HepG2 (cell line): ENCODE measurements at regions not wholly inside any gene's neighbourhood (a gene's known extent, or its start where the extent isn't known, plus 50 kb on each side); places are given as distances from the start of the nearest gene placed in this dataset.

ENCODE experiments used
- ATAC-seq: fragments of 200-7000 bp; cut with Tn5 transposase; 3 replicates; pipeline ENCODE4 v1.9.1; 2020; ENCODE audit warnings: mild to moderate bottlenecking, moderate library complexity
- BruUV-seq: library from RNA; stranded (reverse); fragments of 400-500 nt; replicated peaks from 2 replicates; lab custom pipeline; 2021; lab: Mats Ljungman, UMichigan
- CTCF ChIA-PET: fragments of 300-600 bp; formaldehyde crosslinking; extraction: SDS; loops from one replicate; lab custom pipeline; 2021; ENCODE audit warnings: low total read pairs, inconsistent platforms, low intra/inter-chr PET ratio; lab: Yijun Ruan, JAX
- POLR2A ChIA-PET: fragments of 350-600 bp; sonication (Branson Sonifier 250); formaldehyde crosslinking; loops from one replicate; lab custom pipeline; 2020; ENCODE audit warnings: antibody characterized with exemption, inconsistent platforms; lab: Yijun Ruan, JAX
- DNase-seq: peaks from one replicate; pipeline ENCODE4 v3.0.0-alpha.2; 2015; ENCODE audit warnings: low spot score
- FAIRE-seq: peaks from 3 replicates; lab custom pipeline; 2011; peaks lifted over from hg19 to GRCh38; lab: Jason Lieb, UNC
- H2AFZ ChIP-seq: one replicate; pipeline ENCODE4 v1.6.1; 2011; ENCODE audit warnings: low read length, inconsistent platforms
- H3K27ac ChIP-seq: fragments of 300-600 bp; 3 replicates; pipeline ENCODE4 v1.8.0; 2011; ENCODE audit warnings: mixed run types, mild to moderate bottlenecking, mixed read lengths, low read length, inconsistent platforms; ENCODE audit not compliant: insufficient read depth; ENCODE audit errors: extremely low read length
- H3K27me3 ChIP-seq, 2 experiments: fragments of 200-600 bp in 1 of 2; 2 replicates in 1 of 2; 3 replicates in 1 of 2; pipeline versions ENCODE4 v1.6.0 to v1.8.0; 2011; ENCODE audit warnings: low read length in 2 of 2, mild to moderate bottlenecking in 2 of 2, moderate library complexity in 2 of 2, inconsistent platforms in 1 of 2; ENCODE audit not compliant: insufficient read depth in 2 of 2, control insufficient read depth in 1 of 2
- H3K36me3 ChIP-seq, 2 experiments: fragments of 200-600 bp in 1 of 2; replicated peaks in 1 of 2; 2 replicates in 1 of 2; 3 replicates in 1 of 2; pipeline versions ENCODE4 v1.5.1 to v1.8.0; 2011; ENCODE audit warnings: low read length in 2 of 2, inconsistent platforms in 1 of 2; ENCODE audit not compliant: insufficient read depth in 2 of 2, control insufficient read depth in 1 of 2
- H3K4me1 ChIP-seq: 2 replicates; pipeline ENCODE4 v1.5.1; 2012; ENCODE audit warnings: low read length, inconsistent platforms; ENCODE audit not compliant: insufficient read depth
- H3K4me2 ChIP-seq: 2 replicates; pipeline ENCODE4 v1.6.0; 2011; ENCODE audit warnings: low read depth, low read length, inconsistent platforms
- H3K4me3 ChIP-seq, 3 experiments: fragments of 200-600 bp in 1 of 3; sonication (generic), shearing (Covaris generic) in 1 of 3; replicated peaks in 1 of 3; 2 replicates each; pipeline ENCODE4 v1.5.1; 2011 to 2016; ENCODE audit warnings: low read length in 3 of 3, inconsistent platforms in 2 of 3, low read depth in 2 of 3, mild to moderate bottlenecking in 2 of 3, control low read depth in 1 of 3, mixed read lengths in 1 of 3; ENCODE audit not compliant: insufficient read depth in 1 of 3
- H3K79me2 ChIP-seq: one replicate; pipeline ENCODE4 v1.6.1; 2011; ENCODE audit warnings: low read length, inconsistent platforms; ENCODE audit not compliant: insufficient read depth
- H3K9ac ChIP-seq: 2 replicates; pipeline ENCODE4 v1.6.0; 2011; ENCODE audit warnings: mild to moderate bottlenecking, low read depth, low read length, inconsistent platforms; ENCODE audit not compliant: insufficient read depth
- H3K9me3 ChIP-seq: 2 replicates; pipeline ENCODE4 v1.5.1; 2012; ENCODE audit warnings: mild to moderate bottlenecking, low read length
- H4K20me1 ChIP-seq: 2 replicates; pipeline ENCODE4 v1.6.0; 2011; ENCODE audit warnings: inconsistent platforms, mild to moderate bottlenecking, low read length, moderate library complexity; ENCODE audit not compliant: insufficient read depth
- BCL6 ChIP-seq: IDR thresholded peaks from 2 replicates; pipeline ENCODE4 v1.6.1; 2016; ENCODE audit warnings: missing genetic modification reagents, missing compliant biosample characterization
- CAMTA2 ChIP-seq: sonication (generic); formaldehyde crosslinking; IDR thresholded peaks from 2 replicates; pipeline ENCODE4 v1.4.0; 2020; ENCODE audit warnings: mild to moderate bottlenecking, missing genetic modification reagents, borderline replicate concordance
- CHCHD3 ChIP-seq: sonication (generic); formaldehyde crosslinking; IDR thresholded peaks from 2 replicates; pipeline ENCODE4 v1.8.0; 2022; ENCODE audit warnings: mild to moderate bottlenecking, missing genetic modification reagents, moderate library complexity
- ERF ChIP-seq: IDR thresholded peaks from 2 replicates; pipeline ENCODE4 v1.6.1; 2018; ENCODE audit warnings: missing biosample characterization, missing genetic modification reagents
- FLYWCH1 ChIP-seq: sonication (generic); formaldehyde crosslinking; IDR thresholded peaks from 2 replicates; pipeline ENCODE4 v1.8.1; 2023; ENCODE audit warnings: mild to moderate bottlenecking, missing genetic modification reagents
- KLF11 ChIP-seq: IDR thresholded peaks from 2 replicates; pipeline ENCODE4 v1.6.1; 2016; ENCODE audit warnings: missing compliant biosample characterization
- RXRB ChIP-seq: IDR thresholded peaks from 2 replicates; pipeline ENCODE4 v1.6.1; 2016; ENCODE audit warnings: borderline replicate concordance, missing genetic modification reagents, missing compliant biosample characterization
- SATB2 ChIP-seq: sonication (generic); formaldehyde crosslinking; IDR thresholded peaks from 2 replicates; pipeline ENCODE4 v1.5.0; 2020; ENCODE audit warnings: missing genetic modification reagents
- SMAD9 ChIP-seq: sonication (generic); formaldehyde crosslinking; IDR thresholded peaks from 2 replicates; pipeline ENCODE4 v1.5.1; 2020; ENCODE audit warnings: mild to moderate bottlenecking, missing genetic modification reagents
- SNRNP70 ChIP-seq: fragments of 200-400 bp; formaldehyde crosslinking; IDR thresholded peaks from 2 replicates; pipeline ENCODE4 v1.6.1; 2017; ENCODE audit warnings: mild to moderate bottlenecking, low read depth, low read length, moderate library complexity
- SRSF1 ChIP-seq: fragments of 200-400 bp; formaldehyde crosslinking; optimal IDR thresholded peaks from 2 replicates; pipeline ENCODE3; 2017; ENCODE audit warnings: mild to moderate bottlenecking, low read depth, low read length, moderate library complexity
- YEATS4 ChIP-seq: sonication (generic); formaldehyde crosslinking; IDR thresholded peaks from 2 replicates; pipeline ENCODE4 v1.4.0; 2020; ENCODE audit warnings: missing genetic modification reagents, borderline replicate concordance
- ZNF12 ChIP-seq: sonication (generic); formaldehyde crosslinking; IDR thresholded peaks from 2 replicates; pipeline ENCODE4 v1.5.0; 2020; ENCODE audit warnings: missing genetic modification reagents
- ZNF75D ChIP-seq: sonication (generic); formaldehyde crosslinking; IDR thresholded peaks from 2 replicates; pipeline ENCODE4 v1.8.1; 2023; ENCODE audit warnings: missing genetic modification reagents, mild to moderate bottlenecking, borderline replicate concordance
- ZNF780A ChIP-seq: sonication (generic); formaldehyde crosslinking; IDR thresholded peaks from 2 replicates; pipeline ENCODE4 v1.8.0; 2022; ENCODE audit warnings: mild to moderate bottlenecking, missing genetic modification reagents, moderate library complexity
- ZSCAN12 ChIP-seq: sonication (generic); formaldehyde crosslinking; IDR thresholded peaks from 2 replicates; pipeline ENCODE4 v1.9.0; 2021; ENCODE audit warnings: mild to moderate bottlenecking, missing genetic modification reagents
- WGBS: methylation state at CpG from one replicate; pipeline ENCODE4 v1.1.6; 2017; ENCODE audit warnings: low lambda C conversion rate; 5-methylcytosine and 5-hydroxymethylcytosine counted together
- in situ Hi-C: cut with HindIII; loops from 2 replicates; pipeline ENCODE4 v1.10.0; 2017; ENCODE audit warnings: low pct_unique_long_range_greater_than_20kb; ENCODE audit not compliant: extremely low pct_ligation_motif_present
- intact Hi-C: fragments of 100-400 bp; cut with micrococcal nuclease; formaldehyde crosslinking; loops from one replicate; pipeline ENCODE4 v1.10.0; 2022; ENCODE audit not compliant: unreplicated experiment
- TF ChIP-seq, protein P1 (sequence below): sonication (generic); formaldehyde crosslinking; IDR thresholded peaks from 2 replicates; pipeline ENCODE4 v1.5.0; 2020; ENCODE audit warnings: missing genetic modification reagents, mild to moderate bottlenecking, borderline replicate concordance
- TF ChIP-seq, protein P2 (sequence below), 2 experiments: IDR thresholded peaks; 2 replicates each; pipeline ENCODE4 v1.6.1; 2011 to 2012; ENCODE audit warnings: low read length in 2 of 2, borderline replicate concordance in 1 of 2, low read depth in 1 of 2, mild to moderate bottlenecking in 1 of 2, moderate library complexity in 1 of 2
- TF ChIP-seq, protein P3 (sequence below): sonication (generic); formaldehyde crosslinking; conservative IDR thresholded peaks from 2 replicates; pipeline ENCODE4 v1.4.0; 2020; ENCODE audit warnings: missing genetic modification reagents
- TF ChIP-seq, protein P4 (sequence below): sonication (generic); formaldehyde crosslinking; IDR thresholded peaks from 2 replicates; pipeline ENCODE4 v1.4.0; 2020; ENCODE audit warnings: low read depth, mild to moderate bottlenecking, missing genetic modification reagents

DNA sequence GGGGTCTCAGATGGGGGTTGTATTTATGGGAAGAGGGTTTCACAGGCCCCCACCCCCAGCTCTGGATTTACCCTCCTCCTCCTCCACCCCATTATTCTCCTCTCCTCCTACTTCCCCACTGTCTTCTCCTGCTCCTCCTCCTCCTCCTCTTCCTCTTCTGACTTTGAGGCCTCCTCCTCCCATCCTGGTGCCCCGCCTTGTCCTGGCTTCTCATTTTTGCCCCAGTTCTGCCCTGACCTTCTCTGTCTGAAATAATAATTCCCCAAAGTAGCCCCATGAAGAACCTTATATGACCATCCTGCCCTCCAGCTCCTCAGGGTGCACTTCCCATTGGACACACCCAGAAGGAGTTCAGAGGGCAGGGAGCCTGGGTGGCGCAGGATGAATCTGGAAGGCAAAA is 351.4 kb upstream of the GATB start:
- Histone ChIP-seq H2AFZ (no peak overlapping the region), H3K9ac (no peak overlapping the region), H4K20me1 (no peaks in the 10 kb centered on the region), H3K79me2 (no peaks in the 10 kb centered on the region), H3K4me2 (no peak overlapping the region), H3K27ac (no peak overlapping the region), H3K36me3 (no peaks in the 10 kb centered on the region), H3K27me3 (peaks cover 0 to 17% of the 10 kb centered on the region in 2 experiments; a peak in 3 of 5 replicates), H3K9me3 (no peaks in the 10 kb centered on the region), H3K4me1 (no peaks in the 10 kb centered on the region), H3K4me3 (no peak overlapping the region)
- no TSS peak for BruUV-seq
- ChIA-PET CTCF (no interaction called here), POLR2A (no interaction called here)
- in situ Hi-C loops: no loop called here
- 52% methylated on average over 2 of the region's 2 CpGs for WGBS
- TF ChIP-seq ZSCAN12 (no peak), CHCHD3 (CRISPR knock-in tag) (no peak), ZNF12 (CRISPR knock-in tag) (no peak), KLF11 (CRISPR knock-in tag) (no peak), SRSF1 (no peak), RXRB (no peak), ZNF780A (CRISPR knock-in tag) (no peak), ZNF75D (no peak), FLYWCH1 (CRISPR knock-in tag) (no peak), ERF (CRISPR knock-in tag) (no peak), SNRNP70 (no peak), SATB2 (CRISPR knock-in tag) (no peak), BCL6 (no peak), CAMTA2 (CRISPR knock-in tag) (no peak), YEATS4 (CRISPR knock-in tag) (no peak), SMAD9 (CRISPR knock-in tag) (no peak)
- TF ChIP-seq, protein P1, sequence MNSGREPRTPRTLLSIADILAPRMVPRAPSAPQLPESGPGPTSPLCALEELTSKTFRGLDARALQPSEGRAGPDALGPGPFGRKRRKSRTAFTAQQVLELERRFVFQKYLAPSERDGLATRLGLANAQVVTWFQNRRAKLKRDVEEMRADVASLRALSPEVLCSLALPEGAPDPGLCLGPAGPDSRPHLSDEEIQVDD (CRISPR knock-in tag): no peak
- TF ChIP-seq, protein P2, sequence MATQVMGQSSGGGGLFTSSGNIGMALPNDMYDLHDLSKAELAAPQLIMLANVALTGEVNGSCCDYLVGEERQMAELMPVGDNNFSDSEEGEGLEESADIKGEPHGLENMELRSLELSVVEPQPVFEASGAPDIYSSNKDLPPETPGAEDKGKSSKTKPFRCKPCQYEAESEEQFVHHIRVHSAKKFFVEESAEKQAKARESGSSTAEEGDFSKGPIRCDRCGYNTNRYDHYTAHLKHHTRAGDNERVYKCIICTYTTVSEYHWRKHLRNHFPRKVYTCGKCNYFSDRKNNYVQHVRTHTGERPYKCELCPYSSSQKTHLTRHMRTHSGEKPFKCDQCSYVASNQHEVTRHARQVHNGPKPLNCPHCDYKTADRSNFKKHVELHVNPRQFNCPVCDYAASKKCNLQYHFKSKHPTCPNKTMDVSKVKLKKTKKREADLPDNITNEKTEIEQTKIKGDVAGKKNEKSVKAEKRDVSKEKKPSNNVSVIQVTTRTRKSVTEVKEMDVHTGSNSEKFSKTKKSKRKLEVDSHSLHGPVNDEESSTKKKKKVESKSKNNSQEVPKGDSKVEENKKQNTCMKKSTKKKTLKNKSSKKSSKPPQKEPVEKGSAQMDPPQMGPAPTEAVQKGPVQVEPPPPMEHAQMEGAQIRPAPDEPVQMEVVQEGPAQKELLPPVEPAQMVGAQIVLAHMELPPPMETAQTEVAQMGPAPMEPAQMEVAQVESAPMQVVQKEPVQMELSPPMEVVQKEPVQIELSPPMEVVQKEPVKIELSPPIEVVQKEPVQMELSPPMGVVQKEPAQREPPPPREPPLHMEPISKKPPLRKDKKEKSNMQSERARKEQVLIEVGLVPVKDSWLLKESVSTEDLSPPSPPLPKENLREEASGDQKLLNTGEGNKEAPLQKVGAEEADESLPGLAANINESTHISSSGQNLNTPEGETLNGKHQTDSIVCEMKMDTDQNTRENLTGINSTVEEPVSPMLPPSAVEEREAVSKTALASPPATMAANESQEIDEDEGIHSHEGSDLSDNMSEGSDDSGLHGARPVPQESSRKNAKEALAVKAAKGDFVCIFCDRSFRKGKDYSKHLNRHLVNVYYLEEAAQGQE (IDR thresholded peaks at IDR 0.05; ENCODE audit: borderline replicate concordance in 1 of 2, low read depth in 1 of 2, low read length in 2 of 2): no peak
- TF ChIP-seq, protein P3, sequence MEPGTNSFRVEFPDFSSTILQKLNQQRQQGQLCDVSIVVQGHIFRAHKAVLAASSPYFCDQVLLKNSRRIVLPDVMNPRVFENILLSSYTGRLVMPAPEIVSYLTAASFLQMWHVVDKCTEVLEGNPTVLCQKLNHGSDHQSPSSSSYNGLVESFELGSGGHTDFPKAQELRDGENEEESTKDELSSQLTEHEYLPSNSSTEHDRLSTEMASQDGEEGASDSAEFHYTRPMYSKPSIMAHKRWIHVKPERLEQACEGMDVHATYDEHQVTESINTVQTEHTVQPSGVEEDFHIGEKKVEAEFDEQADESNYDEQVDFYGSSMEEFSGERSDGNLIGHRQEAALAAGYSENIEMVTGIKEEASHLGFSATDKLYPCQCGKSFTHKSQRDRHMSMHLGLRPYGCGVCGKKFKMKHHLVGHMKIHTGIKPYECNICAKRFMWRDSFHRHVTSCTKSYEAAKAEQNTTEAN (CRISPR knock-in tag): no peak
- TF ChIP-seq, protein P4, sequence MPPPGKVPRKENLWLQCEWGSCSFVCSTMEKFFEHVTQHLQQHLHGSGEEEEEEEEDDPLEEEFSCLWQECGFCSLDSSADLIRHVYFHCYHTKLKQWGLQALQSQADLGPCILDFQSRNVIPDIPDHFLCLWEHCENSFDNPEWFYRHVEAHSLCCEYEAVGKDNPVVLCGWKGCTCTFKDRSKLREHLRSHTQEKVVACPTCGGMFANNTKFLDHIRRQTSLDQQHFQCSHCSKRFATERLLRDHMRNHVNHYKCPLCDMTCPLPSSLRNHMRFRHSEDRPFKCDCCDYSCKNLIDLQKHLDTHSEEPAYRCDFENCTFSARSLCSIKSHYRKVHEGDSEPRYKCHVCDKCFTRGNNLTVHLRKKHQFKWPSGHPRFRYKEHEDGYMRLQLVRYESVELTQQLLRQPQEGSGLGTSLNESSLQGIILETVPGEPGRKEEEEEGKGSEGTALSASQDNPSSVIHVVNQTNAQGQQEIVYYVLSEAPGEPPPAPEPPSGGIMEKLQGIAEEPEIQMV (CRISPR knock-in tag): no peak
- FAIRE-seq: no peak
- no peak for DNase-seq
- no peak for ATAC-seq
- intact Hi-C loops: no loop called here
